ENCODE measurements at regions not wholly inside any gene's neighbourhood (a gene's known extent, or its start where the extent isn't known, plus 50 kb on each side); places are given as distances from the start of the nearest gene placed in this dataset.
A peak's percentile ranks its signal among the peaks of the same experiment; 100 is the strongest.
"Not testable (repeated sequence)": the region's sequence is repeated elsewhere in the genome, so short reads cannot be mapped to it uniquely, and the experiment has no call there.

DNA sequence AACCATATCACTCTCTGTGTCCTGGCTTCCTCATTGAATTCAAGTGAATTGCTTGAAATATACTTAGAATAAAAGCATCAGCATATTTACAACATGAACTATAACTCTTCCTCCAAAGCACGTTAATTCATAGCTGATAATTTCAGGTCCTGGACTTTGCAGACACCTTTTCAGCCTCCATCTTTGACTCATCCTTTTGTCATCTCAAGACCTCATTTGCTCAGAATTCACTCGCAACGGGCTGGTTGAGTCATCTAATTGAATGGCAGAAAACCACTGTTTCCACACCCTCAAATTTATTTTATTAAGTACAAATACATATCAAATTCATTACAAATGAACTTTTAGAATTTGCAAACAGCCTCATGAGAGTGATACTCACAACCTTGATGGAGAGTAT lies 545.7 kb downstream of the GATA3 start:
- DNase-seq (ENCODE audit: low spot score), result peak; percentile 56

GRCh38 chr10:8602821-8603220 lies 548.3 kb downstream of the GATA3 start:
- DNase-seq (ENCODE audit: low spot score), result no peak

GRCh38 chr10:8614054-8614565 lies 559.6 kb downstream of the GATA3 start:
- DNase-seq (ENCODE audit: low spot score), result no peak

- no peak for DNase-seq (ENCODE audit: low spot score)
These were observed 560.6 kb downstream of the GATA3 start for GRCh38 chr10:8615118-8615517.

DNA sequence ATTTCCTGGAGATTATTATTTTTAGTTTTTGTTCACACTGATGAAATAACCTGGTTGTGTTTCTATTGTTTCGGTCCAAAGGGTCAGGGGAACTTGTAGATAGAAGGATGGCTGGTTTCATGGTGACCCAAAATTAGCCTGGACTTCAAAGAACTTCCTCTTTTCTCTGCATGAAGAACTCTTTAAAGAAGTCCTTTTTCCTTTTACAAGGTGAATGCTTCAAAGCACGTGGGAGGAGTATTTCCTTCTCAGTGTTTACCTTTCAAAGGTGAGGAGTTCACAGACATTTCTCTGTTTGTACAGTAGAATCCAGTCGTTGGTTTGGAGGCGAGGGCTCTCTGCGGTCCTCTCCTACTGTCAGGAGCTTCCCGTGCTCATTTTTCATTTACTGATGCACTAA lies 561.7 kb downstream of the GATA3 start:
- no peak for DNase-seq (ENCODE audit: low spot score)

- DNase-seq (ENCODE audit: low spot score), result no peak
These were observed 563.3 kb downstream of the GATA3 start for GRCh38 chr10:8617792-8618191.

- DNase-seq (ENCODE audit: low spot score), result peak; percentile 29
These were observed 564.3 kb downstream of the GATA3 start for GRCh38 chr10:8618834-8619233.

DNA sequence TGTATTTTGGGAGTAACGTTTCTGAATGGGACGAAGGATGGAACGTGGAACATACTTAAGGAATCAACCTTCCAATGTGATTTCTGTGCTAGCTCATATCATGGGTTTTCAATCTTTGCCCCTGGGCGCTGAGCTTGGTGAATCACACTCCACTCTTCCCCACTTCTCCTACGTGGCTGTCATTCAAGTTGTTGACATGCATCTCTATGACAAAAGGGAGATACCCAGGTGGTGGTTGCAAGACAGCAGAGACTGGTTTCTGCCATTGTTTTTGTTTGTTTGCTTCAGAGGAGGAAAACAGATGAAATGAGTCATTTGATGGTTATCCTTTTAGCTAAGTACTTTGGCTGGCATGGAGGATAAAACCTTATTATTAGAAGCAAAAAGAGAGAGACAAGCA lies 573.9 kb downstream of the GATA3 start:
- no peak for DNase-seq (ENCODE audit: low spot score)

GRCh38 chr10:8633909-8634308 lies 579.4 kb downstream of the GATA3 start:
- no peak for DNase-seq (ENCODE audit: low spot score)

DNA sequence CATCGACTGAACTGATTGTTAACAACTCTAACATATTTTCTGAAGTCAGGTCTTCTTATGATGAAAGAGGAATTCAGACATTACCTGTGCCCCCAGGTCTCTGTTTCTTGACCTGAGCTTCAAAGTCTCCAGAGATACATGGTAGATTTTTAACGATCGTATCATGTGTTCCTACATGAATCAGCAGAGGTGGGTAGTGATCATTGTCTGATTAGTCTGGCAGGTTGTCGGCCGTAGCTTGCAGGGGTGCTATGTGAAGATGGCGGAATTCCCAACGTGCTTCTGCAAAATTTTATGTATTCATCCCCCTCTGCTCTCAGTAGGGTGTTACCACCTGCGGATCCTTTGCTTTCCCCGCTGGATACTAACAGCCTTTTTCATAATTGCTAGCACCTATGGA lies 581.9 kb downstream of the GATA3 start:
- DNase-seq (ENCODE audit: low spot score), result no peak

GRCh38 chr10:8637640-8638039 lies 583.2 kb downstream of the GATA3 start:
- no peak for DNase-seq (ENCODE audit: low spot score)

DNA sequence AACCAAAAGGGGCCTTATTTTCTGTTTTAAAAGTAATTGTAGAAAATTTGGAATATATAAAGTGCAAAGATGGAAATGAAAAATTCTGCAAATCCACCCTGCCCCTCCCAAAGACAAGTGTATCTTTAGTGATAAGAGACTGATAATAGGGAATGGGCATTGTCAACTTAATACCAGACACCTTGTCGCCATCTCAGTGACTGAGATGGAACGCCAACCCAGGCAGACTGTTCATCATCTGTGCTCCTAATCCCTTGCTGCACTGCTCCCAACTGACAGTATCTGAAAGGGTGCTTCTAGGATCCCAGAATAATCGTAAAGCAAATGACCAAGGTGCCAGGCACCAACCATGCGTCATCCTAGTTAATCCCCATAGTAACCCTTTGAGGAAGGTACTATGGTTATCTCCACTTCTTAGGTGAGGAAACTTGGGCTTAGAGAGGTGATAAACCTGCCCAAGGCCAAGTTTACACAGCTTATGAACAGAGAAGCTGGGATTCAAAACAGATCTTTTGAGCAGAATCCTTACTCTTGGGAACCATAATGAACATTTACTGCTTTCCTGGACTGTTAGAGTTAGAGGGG lies 583.7 kb downstream of the GATA3 start:
- no peak for DNase-seq (ENCODE audit: low spot score)

GRCh38 chr10:8639486-8640185 lies 585.1 kb downstream of the GATA3 start:
- no peak for DNase-seq (ENCODE audit: low spot score)

GRCh38 chr10:8640301-8640700 lies 585.8 kb downstream of the GATA3 start:
- no peak for DNase-seq (ENCODE audit: low spot score)

- DNase-seq (ENCODE audit: low spot score), result no peak
These were observed 586.4 kb downstream of the GATA3 start for GRCh38 chr10:8640878-8641277.

GRCh38 chr10:8656261-8656660 lies 601.8 kb downstream of the GATA3 start:
- no peak for DNase-seq (ENCODE audit: low spot score)

GRCh38 chr10:8659982-8660381 lies 605.5 kb downstream of the GATA3 start:
- DNase-seq (ENCODE audit: low spot score), result no peak

DNA sequence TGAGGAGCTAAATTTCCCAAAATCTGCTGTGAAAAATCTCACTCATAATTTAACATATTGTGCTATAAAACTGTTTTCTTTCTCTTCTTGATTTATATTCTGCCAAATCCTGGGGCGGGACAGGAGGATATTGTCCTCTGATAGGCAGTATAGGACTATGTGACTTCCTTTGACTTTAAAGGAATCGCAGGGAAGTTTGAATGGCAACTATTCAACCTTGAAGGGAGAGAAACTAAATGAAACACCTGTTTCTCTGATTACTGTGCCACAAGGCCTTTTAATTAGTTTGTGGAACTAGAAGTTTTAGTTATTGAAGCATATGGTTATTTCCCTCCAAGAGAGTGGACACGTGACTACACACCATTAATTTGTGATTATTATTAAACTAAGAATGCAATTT lies 607.4 kb downstream of the GATA3 start:
- DNase-seq (ENCODE audit: low spot score), result no peak

DNA sequence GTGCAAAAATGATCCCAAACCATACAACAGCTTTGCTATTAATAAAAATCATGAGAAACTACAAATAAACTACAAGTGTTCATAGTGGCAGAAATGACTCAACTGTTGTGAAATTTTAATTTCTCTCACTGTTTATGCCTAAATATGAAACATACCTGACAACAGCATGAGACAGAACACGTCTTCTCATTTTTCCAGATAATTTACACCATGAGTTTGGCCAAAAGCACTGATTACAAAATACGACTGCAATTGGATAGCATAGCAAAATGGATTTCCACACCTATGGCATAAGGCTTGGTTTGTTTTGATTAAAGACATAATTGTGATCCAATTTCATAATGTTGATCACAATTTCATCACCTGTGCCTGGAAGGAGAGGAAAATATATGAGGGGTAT lies 608.6 kb downstream of the GATA3 start:
- DNase-seq (ENCODE audit: low spot score), result no peak

- DNase-seq (ENCODE audit: low spot score), result no peak
These were observed 610.8 kb downstream of the GATA3 start for GRCh38 chr10:8665322-8665721.

GRCh38 chr10:8670461-8670860 lies 616.0 kb downstream of the GATA3 start:
- no peak for DNase-seq (ENCODE audit: low spot score)

- DNase-seq (ENCODE audit: low spot score), result no peak
These were observed 619.7 kb downstream of the GATA3 start for GRCh38 chr10:8674230-8674629.

- no peak for DNase-seq (ENCODE audit: low spot score)
These were observed 623.2 kb downstream of the GATA3 start for GRCh38 chr10:8677642-8678041.

DNA sequence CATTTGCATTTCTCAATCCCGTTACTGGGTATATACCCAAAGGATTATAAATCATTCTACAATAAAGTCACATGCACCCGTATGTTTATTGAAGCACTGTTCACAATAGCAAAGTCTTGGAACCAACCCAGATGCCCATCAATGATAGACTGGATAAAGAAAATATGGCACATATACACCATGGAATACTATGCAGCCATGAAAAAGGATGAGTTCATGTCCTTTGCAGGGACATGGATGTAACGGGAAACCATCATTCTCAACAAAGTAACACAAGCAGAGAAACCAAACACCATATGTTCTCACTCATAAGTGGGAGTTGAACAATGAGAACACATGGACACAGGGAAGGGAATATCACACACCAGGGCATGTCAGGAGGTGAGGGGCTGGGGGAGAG lies 630.4 kb downstream of the GATA3 start:
- DNase-seq (ENCODE audit: low spot score), result not testable (repeated sequence)

Data from activated CD4-positive, alpha-beta T cell treated with anti-CD3 and anti-CD28 coated beads, Interleukin-2, Interleukin-4, amounts not matched to agents 100 ng/mL and 50 ng/mL, durations not matched to agents 16 hours and 8 hours (primary cell).